Natural killer cell (primary cell): ENCODE measurements at regions not wholly inside any gene's neighbourhood (a gene's known extent, or its start where the extent isn't known, plus 50 kb on each side); places are given as distances from the start of the nearest gene placed in this dataset.

Source experiments
- ATAC-seq, 3 donors: fragments of 150-1000 bp in 2 of 3; fragments of 200-7000 bp in 1 of 3; cut with Tn5 transposase; 1 replicate in 1 of 3; 2 replicates in 2 of 3; pipeline ENCODE4 v1.10.0; 2021; ENCODE audit warnings: mild to moderate bottlenecking in 2 of 3, moderate library complexity in 2 of 3
- DNase-seq, 2 donors: peaks; one replicate each; pipeline versions ENCODE4 v3.0.0 to v3.0.0-alpha.2; 2013 to 2021; ENCODE audit warnings: mixed read lengths in 1 of 2
- H3K27ac ChIP-seq: one replicate; pipeline ENCODE4 v1.5.1; 2013; ENCODE audit warnings: mild to moderate bottlenecking, low read length
- H3K27me3 ChIP-seq: one replicate; pipeline ENCODE4 v1.6.1; 2013; ENCODE audit warnings: low read length; ENCODE audit not compliant: control insufficient read depth, insufficient read depth
- H3K36me3 ChIP-seq: one replicate; pipeline ENCODE4 v1.6.1; 2013; ENCODE audit warnings: low read length; ENCODE audit not compliant: control insufficient read depth, insufficient read depth
- H3K4me1 ChIP-seq: one replicate; pipeline ENCODE4 v1.6.1; 2013; ENCODE audit warnings: low read length; ENCODE audit not compliant: control insufficient read depth, insufficient read depth
- H3K4me3 ChIP-seq: one replicate; pipeline ENCODE4 v1.5.1; 2013; ENCODE audit warnings: low read length
- H3K9me3 ChIP-seq: one replicate; pipeline ENCODE4 v1.6.1; 2013; ENCODE audit warnings: low read length; ENCODE audit not compliant: control insufficient read depth, insufficient read depth
- H3K27ac Mint-ChIP-seq, 2 donors: one replicate each; pipeline ENCODE4 v1.8.0; 2022; ENCODE audit warnings: mild to moderate bottlenecking in 2 of 2, mixed read lengths in 2 of 2, moderate library complexity in 1 of 2
- H3K27me3 Mint-ChIP-seq, 2 donors: one replicate each; pipeline ENCODE4 v1.8.0; 2022; ENCODE audit warnings: low read depth in 2 of 2, mixed read lengths in 2 of 2
- H3K36me3 Mint-ChIP-seq: one replicate; pipeline ENCODE4 v1.8.0; 2022; ENCODE audit warnings: mixed read lengths
- H3K4me1 Mint-ChIP-seq, 2 donors: one replicate each; pipeline ENCODE4 v1.8.0; 2022; ENCODE audit warnings: mixed read lengths in 2 of 2
- H3K4me3 Mint-ChIP-seq: one replicate; pipeline ENCODE4 v1.8.0; 2022; ENCODE audit warnings: mild to moderate bottlenecking, moderate library complexity, mixed read lengths
- H3K9me3 Mint-ChIP-seq, 2 donors: one replicate each; pipeline ENCODE4 v1.8.0; 2022; ENCODE audit warnings: mixed read lengths in 2 of 2
- CTCF ChIP-seq: fragments of 200-600 bp; IDR thresholded peaks from one replicate; pipeline ENCODE4 v1.8.0; 2022; ENCODE audit warnings: antibody characterized with exemption
- WGBS: methylation state at CpG from one replicate; pipeline ENCODE4 v1.1.7; 2013; ENCODE audit warnings: missing lambda C conversion rate; ENCODE audit not compliant: insufficient coverage; 5-methylcytosine and 5-hydroxymethylcytosine counted together
- intact Hi-C: fragments of 100-400 bp; cut with micrococcal nuclease; formaldehyde crosslinking; loops from one replicate; pipeline ENCODE4 v1.14.2; 2022

DNA sequence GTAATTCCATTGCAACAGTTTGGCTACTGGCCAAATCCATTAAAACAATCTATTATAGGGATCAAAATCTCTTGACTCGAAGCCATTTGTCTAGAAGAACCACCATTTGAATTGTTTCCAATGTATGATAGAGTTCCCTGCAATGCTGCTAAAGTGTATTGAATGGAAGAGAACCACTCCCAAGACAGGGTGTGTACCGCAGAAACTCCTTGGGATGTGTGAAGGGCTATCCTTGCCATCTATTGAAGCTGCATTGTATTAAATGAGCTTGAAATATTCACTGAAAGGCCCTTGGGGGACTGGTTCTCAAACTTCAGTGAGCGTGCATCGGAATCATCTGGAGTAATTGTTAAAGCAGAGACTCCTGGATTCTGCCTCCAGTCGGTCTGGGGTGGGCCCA, 260.4 kb upstream of the MEIS1 start:
- H3K27ac ChIP-seq: no peak overlapping the region
- no peaks in the 10 kb centered on the region for H3K36me3 ChIP-seq
- H3K9me3 Mint-ChIP-seq: no peaks in the 10 kb centered on the region
- no peak for TF ChIP-seq CTCF
- intact Hi-C loops: no loop called here
- no peaks in the 10 kb centered on the region for H3K4me1 Mint-ChIP-seq
- H3K9me3 ChIP-seq: no peaks in the 10 kb centered on the region
- H3K27me3 ChIP-seq: no peaks in the 10 kb centered on the region
- no peak overlapping the region for H3K4me3 Mint-ChIP-seq
- H3K36me3 Mint-ChIP-seq: no peaks in the 10 kb centered on the region
- no peak for DNase-seq
- WGBS: 91% methylated on average over 4 of the region's 5 CpGs
- no peak for ATAC-seq
- no peak overlapping the region for H3K27ac Mint-ChIP-seq
- H3K4me3 ChIP-seq: no peak overlapping the region
- H3K27me3 Mint-ChIP-seq: no peaks in the 10 kb centered on the region
- H3K4me1 ChIP-seq: no peaks in the 10 kb centered on the region

DNA sequence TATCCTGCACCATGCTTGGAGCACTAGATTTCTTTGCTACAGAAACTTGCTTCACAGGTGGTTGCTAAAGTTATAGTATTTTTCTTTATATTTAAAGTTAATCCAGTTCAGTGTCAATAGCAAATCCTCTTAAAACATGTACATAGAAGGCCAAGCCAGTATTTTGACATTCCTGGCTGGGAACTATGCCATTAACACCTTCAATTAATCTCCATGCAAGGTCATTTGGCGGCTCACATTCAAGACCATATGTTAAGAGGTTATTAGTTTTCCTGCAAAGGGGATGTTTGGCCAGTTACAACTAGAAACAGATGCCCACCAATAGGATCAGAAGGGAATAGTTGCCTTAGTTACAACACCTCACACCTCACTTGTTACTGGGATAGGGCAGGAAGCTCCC, 261.3 kb upstream of the MEIS1 start:
- TF ChIP-seq CTCF: no peak
- no peak overlapping the region for H3K27ac Mint-ChIP-seq
- intact Hi-C loops: no loop called here

GRCh38 chr2:66171530-66171929, 263.4 kb upstream of the MEIS1 start:
- Mint-ChIP-seq H3K4me3 (no peak overlapping the region), H3K9me3 (peaks cover 0 to 2% of the 10 kb centered on the region in 2 donors), H3K27me3 (no peaks in the 10 kb centered on the region), H3K4me1 (no peaks in the 10 kb centered on the region), H3K27ac (no peak overlapping the region), H3K36me3 (no peaks in the 10 kb centered on the region)
- intact Hi-C loops: no loop called here
- Histone ChIP-seq H3K27ac (no peak overlapping the region), H3K27me3 (no peaks in the 10 kb centered on the region), H3K9me3 (no peaks in the 10 kb centered on the region), H3K36me3 (no peaks in the 10 kb centered on the region), H3K4me3 (no peak overlapping the region), H3K4me1 (no peaks in the 10 kb centered on the region)
- DNase-seq (no peak), ATAC-seq (no peak)
- no peak for TF ChIP-seq CTCF
- 86% methylated on average over 4 of the region's 5 CpGs for WGBS

More for the DNA sequence above, 261.3 kb upstream of the MEIS1 start:
- 100% methylated on average over 1 of the region's 1 CpG for WGBS
- no peaks in the 10 kb centered on the region for H3K4me1 Mint-ChIP-seq
- H3K4me3 Mint-ChIP-seq: no peak overlapping the region
- Histone ChIP-seq H3K27ac (no peak overlapping the region), H3K27me3 (no peaks in the 10 kb centered on the region), H3K4me1 (no peaks in the 10 kb centered on the region), H3K9me3 (no peaks in the 10 kb centered on the region), H3K36me3 (no peaks in the 10 kb centered on the region), H3K4me3 (no peak overlapping the region)
- no peaks in the 10 kb centered on the region for H3K9me3 Mint-ChIP-seq
- DNase-seq (no peak), ATAC-seq (no peak)
- H3K27me3 Mint-ChIP-seq: no peaks in the 10 kb centered on the region
- no peaks in the 10 kb centered on the region for H3K36me3 Mint-ChIP-seq

DNA sequence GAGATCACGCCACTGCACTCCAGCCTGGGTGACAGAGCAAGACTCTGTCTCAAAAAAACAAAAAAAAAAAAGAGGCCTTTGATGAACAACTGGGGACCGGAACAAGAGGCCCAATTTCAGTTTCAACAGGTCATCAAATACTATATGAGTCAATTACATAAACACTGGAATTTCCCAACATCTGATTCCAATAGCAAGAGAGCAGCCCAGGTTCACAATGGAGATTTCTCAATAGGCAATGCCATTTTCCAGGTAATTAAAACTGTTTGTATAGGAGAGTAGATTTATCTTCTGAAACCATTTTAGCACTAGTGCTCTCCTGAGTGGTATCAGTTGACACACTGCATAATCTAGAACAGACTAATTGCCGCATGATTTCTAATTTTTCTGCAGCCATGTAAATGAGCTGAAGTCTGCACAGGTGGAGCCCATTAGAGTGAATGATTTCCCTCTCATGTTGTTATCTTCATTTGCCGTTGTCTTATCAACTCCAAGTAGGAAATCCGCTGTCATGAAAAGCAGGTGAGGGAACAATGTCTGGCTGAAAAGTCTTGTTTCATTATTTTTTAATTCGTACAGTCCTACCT, 264.1 kb upstream of the MEIS1 start:
- intact Hi-C loops: no loop called here
- WGBS: 87% methylated on average over 6 of the region's 6 CpGs
- Histone ChIP-seq H3K27ac (no peak overlapping the region), H3K27me3 (no peaks in the 10 kb centered on the region), H3K4me1 (no peaks in the 10 kb centered on the region), H3K36me3 (no peaks in the 10 kb centered on the region), H3K9me3 (no peaks in the 10 kb centered on the region), H3K4me3 (no peak overlapping the region)
- H3K4me3 Mint-ChIP-seq: no peak overlapping the region
- no peaks in the 10 kb centered on the region for H3K4me1 Mint-ChIP-seq
- H3K36me3 Mint-ChIP-seq: no peaks in the 10 kb centered on the region
- H3K9me3 Mint-ChIP-seq: peaks cover 0 to 4% of the 10 kb centered on the region in 2 donors
- no peaks in the 10 kb centered on the region for H3K27me3 Mint-ChIP-seq
- TF ChIP-seq CTCF: no peak
- H3K27ac Mint-ChIP-seq: no peak overlapping the region
- ATAC-seq (no peak), DNase-seq (no peak)
